VCaP (cell line): ENCODE measurements at regions not wholly inside any gene's neighbourhood (a gene's known extent, or its start where the extent isn't known, plus 50 kb on each side); places are given as distances from the start of the nearest gene placed in this dataset.
A peak's percentile ranks its signal among the peaks of the same experiment; 100 is the strongest.

Experiments
- H3K27ac ChIP-seq: fragments of 450-650 bp; 2 replicates; pipeline ENCODE4 v1.5.1; 2017
- CTCF ChIP-seq: fragments of 450-650 bp; conservative IDR thresholded peaks from 2 replicates; pipeline ENCODE4 v1.5.1; 2017; ENCODE audit warnings: mild to moderate bottlenecking, moderate library complexity

GRCh38 chr3:144760831-144761230 lies 789.2 kb downstream of the DIPK2A start:
- no peak for TF ChIP-seq CTCF

GRCh38 chr3:144762091-144762490 lies 790.5 kb downstream of the DIPK2A start:
- no peak for TF ChIP-seq CTCF

More at GRCh38 chr3:144760831-144761230, 789.2 kb downstream of the DIPK2A start:
- H3K27ac ChIP-seq: no peak overlapping the region

GRCh38 chr3:144763878-144764454 lies 792.3 kb downstream of the DIPK2A start:
- no peak for TF ChIP-seq CTCF
- no peak overlapping the region for H3K27ac ChIP-seq

More at GRCh38 chr3:144762091-144762490, 790.5 kb downstream of the DIPK2A start:
- H3K27ac ChIP-seq: no peak overlapping the region

GRCh38 chr3:144770281-144770680 lies 798.7 kb downstream of the DIPK2A start:
- TF ChIP-seq CTCF: no peak
- H3K27ac ChIP-seq: no peak overlapping the region

- peak; percentile 65 for TF ChIP-seq CTCF
- no peak overlapping the region for H3K27ac ChIP-seq
Observed at GRCh38 chr3:144770915-144771351, 799.3 kb downstream of the DIPK2A start.

- no peak for TF ChIP-seq CTCF
- no peak overlapping the region for H3K27ac ChIP-seq
Observed at GRCh38 chr3:144771381-144771870, 799.8 kb downstream of the DIPK2A start.

GRCh38 chr3:144772372-144772771 lies 800.7 kb downstream of the DIPK2A start:
- no peak overlapping the region for H3K27ac ChIP-seq
- TF ChIP-seq CTCF: no peak
